ENCODE measurements at regions not wholly inside any gene's neighbourhood (a gene's known extent, or its start where the extent isn't known, plus 50 kb on each side); places are given as distances from the start of the nearest gene placed in this dataset.

DNA sequence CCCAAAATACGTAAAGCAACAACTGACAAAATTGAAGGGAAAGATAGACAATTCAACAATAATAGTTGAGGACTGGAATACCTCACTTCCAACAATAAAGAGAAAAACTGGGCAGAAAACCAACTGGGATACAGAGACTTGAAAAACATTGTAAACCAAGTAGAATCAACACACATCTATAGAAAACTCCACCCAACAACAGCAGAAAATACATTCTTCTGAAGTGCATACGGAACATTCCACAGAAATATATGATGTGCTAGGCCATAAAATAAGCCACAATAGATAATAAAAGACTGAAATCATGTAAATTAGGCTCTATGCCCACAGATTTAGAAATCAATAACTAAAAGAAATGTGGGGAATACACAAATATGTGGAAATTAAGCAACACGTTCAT, 98.4 kb upstream of the THBS1 start:
- in situ Hi-C loops (cut with HindIII; ENCODE audit: low sequenced_read_pairs): no loop called here
- DNase-seq (ENCODE audit: low read depth, low spot score): no peak
- no peak overlapping the region for H3K4me3 ChIP-seq (ENCODE audit: low read depth, low read length)
- TF ChIP-seq, protein P1, sequence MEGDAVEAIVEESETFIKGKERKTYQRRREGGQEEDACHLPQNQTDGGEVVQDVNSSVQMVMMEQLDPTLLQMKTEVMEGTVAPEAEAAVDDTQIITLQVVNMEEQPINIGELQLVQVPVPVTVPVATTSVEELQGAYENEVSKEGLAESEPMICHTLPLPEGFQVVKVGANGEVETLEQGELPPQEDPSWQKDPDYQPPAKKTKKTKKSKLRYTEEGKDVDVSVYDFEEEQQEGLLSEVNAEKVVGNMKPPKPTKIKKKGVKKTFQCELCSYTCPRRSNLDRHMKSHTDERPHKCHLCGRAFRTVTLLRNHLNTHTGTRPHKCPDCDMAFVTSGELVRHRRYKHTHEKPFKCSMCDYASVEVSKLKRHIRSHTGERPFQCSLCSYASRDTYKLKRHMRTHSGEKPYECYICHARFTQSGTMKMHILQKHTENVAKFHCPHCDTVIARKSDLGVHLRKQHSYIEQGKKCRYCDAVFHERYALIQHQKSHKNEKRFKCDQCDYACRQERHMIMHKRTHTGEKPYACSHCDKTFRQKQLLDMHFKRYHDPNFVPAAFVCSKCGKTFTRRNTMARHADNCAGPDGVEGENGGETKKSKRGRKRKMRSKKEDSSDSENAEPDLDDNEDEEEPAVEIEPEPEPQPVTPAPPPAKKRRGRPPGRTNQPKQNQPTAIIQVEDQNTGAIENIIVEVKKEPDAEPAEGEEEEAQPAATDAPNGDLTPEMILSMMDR (IDR thresholded peaks at IDR 0.05; ENCODE audit: low read depth, low read length): no peak

GRCh38 chr15:39486621-39487457, 94.0 kb upstream of the THBS1 start:
- in situ Hi-C loops (cut with HindIII; ENCODE audit: low sequenced_read_pairs): no loop called here
- no peak overlapping the region for H3K4me3 ChIP-seq (ENCODE audit: low read depth, low read length)
- TF ChIP-seq, protein P1 (IDR thresholded peaks at IDR 0.05; ENCODE audit: low read depth, low read length): no peak
- DNase-seq (ENCODE audit: low read depth, low spot score): no peak

- TF ChIP-seq, protein P1 (IDR thresholded peaks at IDR 0.05; ENCODE audit: low read depth, low read length): no peak
- in situ Hi-C loops (cut with HindIII; ENCODE audit: low sequenced_read_pairs): no loop called here
- DNase-seq (ENCODE audit: low read depth, low spot score): no peak
- no peak overlapping the region for H3K4me3 ChIP-seq (ENCODE audit: low read depth, low read length)
These were observed 93.5 kb upstream of the THBS1 start for GRCh38 chr15:39487458-39487735.

GRCh38 chr15:39488516-39488915, 92.4 kb upstream of the THBS1 start:
- no peak overlapping the region for H3K4me3 ChIP-seq (ENCODE audit: low read depth, low read length)
- TF ChIP-seq, protein P1 (IDR thresholded peaks at IDR 0.05; ENCODE audit: low read depth, low read length): no peak
- in situ Hi-C loops (cut with HindIII; ENCODE audit: low sequenced_read_pairs): no loop called here

GRCh38 chr15:39488961-39489360, 91.9 kb upstream of the THBS1 start:
- in situ Hi-C loops (cut with HindIII; ENCODE audit: low sequenced_read_pairs): no loop called here
- TF ChIP-seq, protein P1 (IDR thresholded peaks at IDR 0.05; ENCODE audit: low read depth, low read length): no peak
- no peak for DNase-seq (ENCODE audit: low read depth, low spot score)
- H3K4me3 ChIP-seq (ENCODE audit: low read depth, low read length): no peak overlapping the region

More at GRCh38 chr15:39488516-39488915, 92.4 kb upstream of the THBS1 start:
- no peak for DNase-seq (ENCODE audit: low read depth, low spot score)

GRCh38 chr15:39491115-39491885, 89.6 kb upstream of the THBS1 start:
- H3K4me3 ChIP-seq (ENCODE audit: low read depth, low read length): no peak overlapping the region
- no peak for DNase-seq (ENCODE audit: low read depth, low spot score)
- in situ Hi-C loops (cut with HindIII; ENCODE audit: low sequenced_read_pairs): no loop called here
- TF ChIP-seq, protein P1 (IDR thresholded peaks at IDR 0.05; ENCODE audit: low read depth, low read length): no peak

Measured in astrocyte of the spinal cord (primary cell).